GM21390 (cell line): ENCODE measurements at regions not wholly inside any gene's neighbourhood (a gene's known extent, or its start where the extent isn't known, plus 50 kb on each side); places are given as distances from the start of the nearest gene placed in this dataset.
"Not testable (repeated sequence)": the region's sequence is repeated elsewhere in the genome, so short reads cannot be mapped to it uniquely, and the experiment has no call there.

Source experiments
- ATAC-seq: cut with Tn5 transposase; IDR thresholded peaks from one replicate; pipeline ENCODE4 v1.9.1; 2021; ENCODE audit not compliant: unreplicated experiment

DNA sequence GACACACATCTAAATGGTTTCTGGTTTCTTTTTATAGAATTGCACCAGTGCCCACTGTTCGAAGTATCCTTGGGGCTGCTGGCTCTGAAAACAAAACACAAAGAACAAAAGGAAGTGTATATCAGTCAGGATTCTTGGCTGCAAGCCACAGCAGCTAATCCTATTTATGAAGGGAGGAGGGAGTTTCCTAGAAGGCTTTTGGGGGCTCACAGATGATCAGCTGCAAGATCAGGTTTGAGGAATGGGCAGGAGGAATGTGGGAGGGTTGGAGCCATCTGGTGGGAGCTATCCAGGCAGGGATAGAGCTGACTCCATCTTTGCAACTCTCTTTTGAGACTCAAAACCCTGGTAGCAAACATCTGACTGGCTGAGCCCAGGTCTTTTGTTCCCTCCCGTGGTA, 118.3 kb upstream of the EEF2KMT start:
- ATAC-seq: no peak

GRCh38 chr16:5214466-5214865, 116.9 kb upstream of the EEF2KMT start:
- ATAC-seq: no peak

DNA sequence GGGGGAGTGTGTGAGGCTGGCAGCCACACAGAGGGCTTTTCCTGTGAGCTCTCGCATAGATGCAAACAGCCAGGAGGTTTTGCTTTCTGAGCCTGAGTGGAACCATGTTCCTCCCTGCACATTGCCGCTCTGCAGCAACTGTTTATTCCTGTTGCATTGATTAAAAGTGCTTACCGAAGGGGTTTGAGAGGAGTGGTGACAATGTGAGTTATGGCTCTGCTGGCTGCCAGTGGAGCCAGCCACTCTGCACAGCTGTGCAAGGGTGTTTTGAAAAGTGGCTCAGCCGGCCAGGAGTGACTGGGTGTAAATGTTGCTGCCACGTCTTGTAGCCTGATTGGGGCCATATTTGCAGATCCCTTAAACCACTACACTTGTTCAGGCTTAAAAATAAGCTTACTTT, 114.9 kb upstream of the EEF2KMT start:
- ATAC-seq: not testable (repeated sequence)

- ATAC-seq: not testable (repeated sequence)
Observed at GRCh38 chr16:5207862-5208498, 110.4 kb upstream of the EEF2KMT start.

DNA sequence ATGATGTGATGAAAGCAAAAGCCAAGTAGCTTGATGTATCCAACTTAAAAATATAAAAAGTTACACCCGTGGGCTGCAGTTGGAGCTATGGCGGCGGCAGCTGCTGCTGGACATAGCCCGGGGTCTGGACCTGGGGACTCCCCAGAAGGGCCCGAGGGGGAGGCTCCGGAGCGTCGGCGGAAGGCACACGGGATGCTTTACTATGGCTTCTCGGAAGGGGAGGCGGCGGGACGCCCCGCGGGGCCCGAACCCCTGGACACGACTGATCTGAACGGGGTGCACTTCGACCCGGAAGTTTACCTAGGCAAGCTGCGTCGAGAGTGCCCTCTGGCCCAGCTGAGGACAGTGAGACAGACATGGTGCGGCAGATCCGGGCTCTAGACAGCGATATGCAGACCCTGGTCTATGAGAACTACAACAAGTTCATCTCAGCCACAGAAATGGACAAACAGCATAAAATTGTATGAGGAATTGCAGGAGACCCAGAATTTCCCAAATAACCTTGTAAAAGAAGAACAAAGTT, 109.5 kb upstream of the EEF2KMT start:
- no peak for ATAC-seq

DNA sequence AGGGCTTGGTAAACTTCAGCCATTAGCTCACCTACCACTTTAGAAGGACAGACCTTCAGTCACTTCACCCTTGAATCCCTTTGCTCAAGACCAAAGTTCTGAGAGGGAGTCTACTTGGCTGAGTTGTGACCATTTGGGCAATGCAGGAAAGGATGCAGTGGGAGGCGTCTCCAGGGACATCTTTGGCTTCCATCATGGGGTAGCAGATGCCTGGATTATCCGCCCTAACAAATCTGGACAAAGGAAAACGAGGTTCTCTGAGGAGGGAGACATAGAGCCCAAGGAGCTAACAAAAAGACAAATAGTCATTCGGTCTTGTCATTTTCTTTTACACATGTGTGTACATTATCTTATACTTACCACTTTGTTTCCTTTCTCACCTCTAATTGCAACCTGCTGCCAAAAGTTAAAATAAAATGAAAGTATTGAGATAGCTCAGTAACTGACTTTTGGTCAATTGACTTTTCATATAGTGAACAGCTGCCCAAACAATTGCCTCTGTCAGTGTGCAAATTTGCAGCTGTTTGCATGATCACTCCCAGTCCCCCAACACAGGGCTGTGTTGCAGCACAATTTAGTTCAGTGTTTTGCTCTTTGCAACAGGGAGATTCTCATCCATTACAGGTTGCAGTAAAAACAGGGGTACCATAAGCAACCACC, 108.9 kb upstream of the EEF2KMT start:
- no peak for ATAC-seq

DNA sequence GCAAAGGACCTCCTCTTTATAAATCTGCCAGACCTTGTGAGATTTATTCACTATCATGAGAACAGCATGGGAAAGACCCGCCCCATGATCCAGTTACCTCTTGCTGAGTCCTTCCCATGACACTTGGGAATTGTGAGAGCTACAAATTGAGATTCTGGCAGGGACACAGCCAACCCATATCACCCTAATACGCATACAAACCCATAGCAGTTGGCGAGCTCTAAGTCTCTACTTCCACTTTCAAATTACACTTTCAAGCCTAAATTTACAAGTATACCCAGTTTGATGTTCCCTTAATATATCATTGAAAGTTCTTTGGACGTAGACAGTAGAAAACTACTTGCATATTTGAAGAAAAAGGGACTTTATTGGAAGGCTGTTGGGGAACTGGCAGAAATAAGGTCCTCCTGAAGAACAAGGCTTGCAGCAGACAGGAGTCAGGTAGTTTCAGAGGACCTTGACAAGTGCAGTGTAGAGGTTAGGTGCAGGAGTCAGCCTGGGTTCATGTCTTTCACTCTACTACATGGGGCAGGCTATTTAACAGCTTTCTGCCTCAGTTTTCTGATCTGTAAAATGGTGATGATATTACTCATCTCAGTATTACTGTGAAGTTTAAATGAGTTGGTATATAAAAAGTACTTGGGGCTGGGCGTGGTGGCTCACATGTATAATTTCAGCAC, 107.9 kb upstream of the EEF2KMT start:
- ATAC-seq: no peak

- not testable (repeated sequence) for ATAC-seq
Observed at GRCh38 chr16:5203675-5204074, 106.1 kb upstream of the EEF2KMT start.

GRCh38 chr16:5200123-5200522, 102.5 kb upstream of the EEF2KMT start:
- ATAC-seq: no peak

GRCh38 chr16:5196204-5196603, 98.6 kb upstream of the EEF2KMT start:
- ATAC-seq: no peak

DNA sequence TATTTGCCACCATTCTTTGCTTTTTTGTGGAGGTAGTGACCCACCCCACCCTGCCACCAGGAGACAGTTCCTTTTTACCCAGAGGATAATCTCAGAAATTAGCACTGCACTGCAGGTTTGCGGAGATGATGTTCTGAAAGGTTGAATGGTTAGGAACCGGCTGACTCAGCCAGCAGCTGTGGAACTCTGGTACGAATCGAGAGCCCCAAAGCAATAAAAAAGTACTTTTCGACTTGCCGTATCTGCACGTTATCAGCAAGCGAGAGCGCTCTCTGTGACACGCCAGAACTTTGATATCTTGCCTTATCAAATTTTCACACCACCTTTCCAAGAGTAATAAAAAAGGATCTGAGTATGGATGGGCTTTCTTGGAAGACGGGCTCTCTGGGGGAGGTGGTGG, 96.3 kb upstream of the EEF2KMT start:
- ATAC-seq: no peak

- no peak for ATAC-seq
Observed at GRCh38 chr16:5188989-5189352, 91.4 kb upstream of the EEF2KMT start.

DNA sequence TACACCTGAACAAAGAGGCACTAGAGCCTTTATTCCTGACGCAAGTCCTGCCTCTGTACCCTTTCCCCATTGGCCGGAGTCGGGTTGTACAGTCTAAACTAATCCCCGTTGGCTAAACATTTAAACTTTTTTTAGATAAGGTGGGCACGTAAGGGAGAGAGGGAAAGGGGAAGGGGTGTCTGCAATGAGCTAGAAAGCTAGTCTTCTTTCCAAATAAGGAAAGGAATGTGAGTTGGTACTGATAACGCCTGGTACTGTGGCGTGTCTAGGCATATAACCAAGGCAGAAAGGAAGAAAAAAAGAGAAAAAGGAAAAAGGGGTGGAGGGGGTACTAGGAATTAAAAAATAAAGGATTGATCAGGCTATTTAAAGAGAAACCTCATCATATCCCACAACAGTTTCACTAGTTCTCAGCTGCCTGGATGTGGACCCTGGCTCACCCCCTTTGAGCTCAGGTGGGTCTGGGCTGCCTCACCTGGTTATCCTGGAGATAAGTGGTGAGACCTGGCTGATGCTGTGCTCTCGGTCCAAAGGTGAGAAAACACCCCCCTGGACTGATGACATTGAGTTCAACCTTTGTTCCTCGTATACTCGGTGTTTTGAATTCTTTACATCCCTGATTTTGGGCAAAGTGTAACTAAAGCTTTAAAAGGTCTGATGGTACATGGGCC, 90.9 kb upstream of the EEF2KMT start:
- no peak for ATAC-seq

- ATAC-seq: no peak
Observed at GRCh38 chr16:5187402-5187952, 89.9 kb upstream of the EEF2KMT start.

- ATAC-seq: no peak
Observed at GRCh38 chr16:5186381-5186903, 88.8 kb upstream of the EEF2KMT start.

GRCh38 chr16:5176505-5176904, 78.9 kb upstream of the EEF2KMT start:
- no peak for ATAC-seq

- no peak for ATAC-seq
Observed at GRCh38 chr16:5175266-5175665, 77.7 kb upstream of the EEF2KMT start.

GRCh38 chr16:5166486-5166885, 68.9 kb upstream of the EEF2KMT start:
- ATAC-seq: no peak

DNA sequence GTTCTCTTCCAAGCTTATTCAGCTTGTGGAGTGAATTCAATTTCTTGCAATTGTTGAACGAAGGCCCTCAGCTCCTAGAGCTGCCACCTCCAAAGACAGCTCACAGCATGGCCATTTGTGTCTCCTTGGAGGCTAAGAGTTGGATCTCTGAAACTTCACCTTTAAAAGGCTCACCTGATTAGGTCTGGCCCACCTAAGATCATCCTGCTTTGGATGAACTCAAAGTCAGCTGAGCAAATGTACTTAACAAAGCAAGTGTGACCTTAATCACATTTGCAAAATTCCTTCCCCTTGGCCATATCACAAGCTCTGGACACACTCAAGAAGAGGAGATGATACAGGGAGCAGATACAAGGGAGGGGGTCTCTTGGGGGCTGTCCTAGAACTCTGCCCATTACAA, 67.8 kb upstream of the EEF2KMT start:
- not testable (repeated sequence) for ATAC-seq

DNA sequence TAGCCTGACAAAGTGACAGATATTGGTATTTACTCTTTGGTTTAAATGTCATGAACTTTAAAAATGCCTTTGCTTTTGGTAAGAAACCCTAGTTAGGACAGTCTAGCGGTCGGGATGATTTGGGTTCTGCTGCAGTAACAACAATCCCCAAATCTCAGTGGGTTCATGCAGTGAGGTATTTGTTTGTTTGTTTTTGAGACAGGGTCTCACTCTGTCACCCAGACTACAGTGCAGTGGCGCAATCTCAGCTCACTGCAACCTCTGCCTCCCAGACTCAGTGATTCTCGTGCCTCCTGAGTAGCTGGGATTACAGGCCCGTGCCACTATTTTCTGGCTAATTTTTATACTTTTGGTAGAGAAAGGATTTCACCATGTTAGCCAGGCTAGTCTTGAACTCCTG, 65.2 kb upstream of the EEF2KMT start:
- not testable (repeated sequence) for ATAC-seq

GRCh38 chr16:5161888-5162287, 64.3 kb upstream of the EEF2KMT start:
- ATAC-seq: not testable (repeated sequence)
